ENCODE measurements at regions not wholly inside any gene's neighbourhood (a gene's known extent, or its start where the extent isn't known, plus 50 kb on each side); places are given as distances from the start of the nearest gene placed in this dataset.
A peak's percentile ranks its signal among the peaks of the same experiment; 100 is the strongest.
"Not testable (repeated sequence)": the region's sequence is repeated elsewhere in the genome, so short reads cannot be mapped to it uniquely, and the experiment has no call there.

GRCh38 chr2:21234464-21235120 is 110.8 kb downstream of the TDRD15 start:
- CTCF ChIA-PET: interaction anchor here (1.6 kb wide), 1 partner anchor 83 kb away, joined by 4 read pairs; no protein-coding TSS in a partner anchor
- POLR2A ChIA-PET: no interaction called here
- TF ChIP-seq ZNF530 (tag by site-specific recombination; IDR thresholded peaks at IDR 0.05; ENCODE audit: low read depth) (no peak), ZNF600 (tag by site-specific recombination; IDR thresholded peaks at IDR 0.05) (no peak), ZSCAN4 (tag by site-specific recombination; IDR thresholded peaks at IDR 0.05) (no peak), PRDM4 (tag by site-specific recombination; IDR thresholded peaks at IDR 0.05) (no peak), ZNF132 (tag by site-specific recombination; IDR thresholded peaks at IDR 0.05; ENCODE audit: borderline replicate concordance) (no peak)

GRCh38 chr2:21239749-21240148 is 116.0 kb downstream of the TDRD15 start:
- CTCF ChIA-PET; H3K27ac ChIP-seq (ENCODE audit: extremely low read depth, low read depth, low read length); H3K9me3 ChIP-seq (ENCODE audit: control insufficient read depth, insufficient read depth, low read depth, low read length); H3K4me3 ChIP-seq (ENCODE audit: low read depth, low read length); H3K36me3 ChIP-seq (ENCODE audit: control insufficient read depth in 2 of 2, insufficient read depth in 1 of 2, low read length in 2 of 2); POLR2A ChIA-PET; H3K4me1 ChIP-seq (ENCODE audit: control insufficient read depth, insufficient read depth, low read length): not testable (repeated sequence)
- TF ChIP-seq ZNF146 (tag by site-specific recombination; IDR thresholded peaks at IDR 0.05): peak; percentile 63

More at GRCh38 chr2:21234464-21235120, 110.8 kb downstream of the TDRD15 start:
- Histone ChIP-seq H3K9me3 (ENCODE audit: control insufficient read depth, insufficient read depth, low read depth, low read length) (no peaks in the 10 kb centered on the region), H3K27ac (ENCODE audit: extremely low read depth, low read depth, low read length) (no peak overlapping the region), H3K4me1 (ENCODE audit: control insufficient read depth, insufficient read depth, low read length) (no peaks in the 10 kb centered on the region), H3K4me3 (ENCODE audit: low read depth, low read length) (no peak overlapping the region), H3K36me3 (ENCODE audit: control insufficient read depth in 2 of 2, insufficient read depth in 1 of 2, low read length in 2 of 2) (no peaks in the 10 kb centered on the region)

GRCh38 chr2:21244161-21244560 is 120.4 kb downstream of the TDRD15 start:
- ChIA-PET POLR2A (no interaction called here), CTCF (no interaction called here)
- Histone ChIP-seq H3K9me3 (ENCODE audit: control insufficient read depth, insufficient read depth, low read depth, low read length) (no peaks in the 10 kb centered on the region; the same call in 1 of the 2 replicates), H3K4me3 (ENCODE audit: low read depth, low read length) (no peak overlapping the region), H3K4me1 (ENCODE audit: control insufficient read depth, insufficient read depth, low read length) (no peaks in the 10 kb centered on the region), H3K36me3 (ENCODE audit: control insufficient read depth in 2 of 2, insufficient read depth in 1 of 2, low read length in 2 of 2) (no peaks in the 10 kb centered on the region), H3K27ac (ENCODE audit: extremely low read depth, low read depth, low read length) (no peak overlapping the region)
- TF ChIP-seq YY2 (tag by site-specific recombination; IDR thresholded peaks at IDR 0.05) (no peak), ZIC2 (tag by site-specific recombination; IDR thresholded peaks at IDR 0.05) (no peak), BCL11A (tag by site-specific recombination; IDR thresholded peaks at IDR 0.05; ENCODE audit: low read depth) (no peak), ZBTB49 (tag by site-specific recombination; IDR thresholded peaks at IDR 0.05; ENCODE audit: low read depth) (no peak), ZBTB48 (tag by site-specific recombination; IDR thresholded peaks at IDR 0.05) (no peak), ZBTB17 (tag by site-specific recombination; IDR thresholded peaks at IDR 0.05) (no peak), ZNF423 (tag by site-specific recombination; IDR thresholded peaks at IDR 0.05) (no peak), MYNN (tag by site-specific recombination; IDR thresholded peaks at IDR 0.05; ENCODE audit: borderline replicate concordance) (no peak), ZFHX2 (tag by site-specific recombination; conservative IDR thresholded peaks at IDR 0.05) (no peak), ZNF223 (tag by site-specific recombination; IDR thresholded peaks at IDR 0.05) (no peak), ZNF280D (tag by site-specific recombination; IDR thresholded peaks at IDR 0.05) (no peak), EGR2 (tag by site-specific recombination; IDR thresholded peaks at IDR 0.05; ENCODE audit: low read depth) (no peak)

Data from HEK293 (cell line).